Head of caudate nucleus (tissue), 42 donors: ENCODE measurements at regions not wholly inside any gene's neighbourhood (a gene's known extent, or its start where the extent isn't known, plus 50 kb on each side); places are given as distances from the start of the nearest gene placed in this dataset.

ENCODE experiments used
- DNase-seq, 42 donors: peaks; one replicate each; pipeline versions ENCODE4 v3.0.0 to v3.0.0-alpha.2; 2020 to 2021; ENCODE audit warnings: mixed read lengths in 7 of 42
- intact Hi-C: fragments of 100-400 bp; cut with DNase I; formaldehyde crosslinking; loops from one replicate; pipeline ENCODE4 v1.15.0; 2022

DNA sequence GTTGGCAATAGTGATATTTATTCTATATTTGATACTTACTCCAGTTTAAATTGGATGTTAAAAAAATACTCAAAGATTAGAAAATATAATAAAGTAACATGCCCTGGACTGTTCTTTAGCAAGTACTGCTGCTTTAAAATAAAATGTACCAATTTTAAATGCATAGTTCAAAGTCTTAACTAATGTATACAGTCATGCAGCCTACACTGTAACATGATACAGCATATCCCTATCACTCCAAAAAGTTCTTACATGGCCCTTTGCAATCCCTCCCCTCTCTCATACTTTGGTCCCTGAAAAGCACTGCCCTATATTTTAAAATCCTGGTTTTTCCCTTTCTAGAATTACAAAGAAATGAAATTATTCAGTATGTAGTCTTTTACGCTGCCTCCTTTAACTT is 726.6 kb downstream of the LTN1 start:
- intact Hi-C loops, result no loop called here
- no peak for DNase-seq

DNA sequence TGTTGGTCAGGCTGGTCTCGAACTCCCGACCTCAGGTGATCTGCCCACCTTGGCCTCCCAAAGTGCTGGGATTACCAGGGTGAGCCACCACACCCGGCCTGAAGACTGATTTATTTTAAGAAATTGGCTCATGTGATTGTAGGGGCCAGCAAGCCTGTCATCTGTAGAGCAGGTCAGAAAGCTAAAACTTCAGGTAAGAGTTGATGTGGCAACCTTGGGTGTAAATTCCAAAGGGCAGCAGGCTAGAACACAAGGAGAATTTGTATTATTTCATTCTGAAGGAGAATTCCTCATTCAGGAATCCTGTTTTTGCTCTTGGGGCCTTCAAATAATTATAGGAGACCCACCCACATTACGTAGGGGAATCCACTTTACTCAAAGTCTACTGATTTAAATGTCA is 728.7 kb downstream of the LTN1 start:
- intact Hi-C loops, result no loop called here
- no peak for DNase-seq

DNA sequence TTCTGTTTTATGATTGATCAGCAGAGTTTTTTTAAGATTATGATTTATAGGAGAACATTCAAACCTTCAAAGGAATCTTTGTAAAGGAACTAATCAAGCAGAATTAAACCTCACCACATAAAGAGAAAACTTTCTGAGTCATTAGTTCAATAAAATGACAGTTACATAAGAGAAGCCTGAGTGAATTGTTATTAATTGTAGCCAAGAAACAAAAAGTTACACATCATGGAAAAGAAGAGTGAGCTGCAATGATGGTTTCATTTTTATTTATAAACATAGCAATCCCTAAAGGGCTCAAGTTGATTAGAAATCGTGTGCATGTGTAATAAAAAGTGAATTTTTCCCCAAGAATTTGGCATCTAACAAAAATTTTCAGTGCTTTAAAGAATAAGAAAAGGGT is 731.4 kb downstream of the LTN1 start:
- DNase-seq, result no peak
- intact Hi-C loops, result no loop called here

DNA sequence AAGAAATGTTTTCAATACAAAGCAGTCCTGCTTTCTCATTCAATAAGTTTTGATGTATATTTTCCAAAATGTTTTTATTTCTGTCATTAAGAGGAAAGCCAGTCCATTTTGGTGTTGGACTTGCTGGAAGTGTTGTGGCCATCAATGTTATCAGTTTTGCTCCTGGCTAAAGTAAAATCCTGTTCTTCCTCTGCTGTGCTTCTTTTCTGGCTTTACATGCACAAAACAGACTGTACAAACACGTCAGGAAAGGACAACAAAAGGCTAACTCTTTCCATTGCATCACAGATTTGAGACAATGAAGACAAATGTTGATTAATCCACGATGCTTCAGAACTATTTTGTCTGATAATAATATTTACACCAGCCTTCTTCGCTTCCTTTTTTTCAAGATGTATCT is 735.4 kb downstream of the LTN1 start:
- intact Hi-C loops, result no loop called here

GRCh38 chr21:28256837-28257236 is 735.8 kb downstream of the LTN1 start:
- intact Hi-C loops, result no loop called here
- DNase-seq, result no peak

More for the DNA sequence above, 735.4 kb downstream of the LTN1 start:
- no peak for DNase-seq

DNA sequence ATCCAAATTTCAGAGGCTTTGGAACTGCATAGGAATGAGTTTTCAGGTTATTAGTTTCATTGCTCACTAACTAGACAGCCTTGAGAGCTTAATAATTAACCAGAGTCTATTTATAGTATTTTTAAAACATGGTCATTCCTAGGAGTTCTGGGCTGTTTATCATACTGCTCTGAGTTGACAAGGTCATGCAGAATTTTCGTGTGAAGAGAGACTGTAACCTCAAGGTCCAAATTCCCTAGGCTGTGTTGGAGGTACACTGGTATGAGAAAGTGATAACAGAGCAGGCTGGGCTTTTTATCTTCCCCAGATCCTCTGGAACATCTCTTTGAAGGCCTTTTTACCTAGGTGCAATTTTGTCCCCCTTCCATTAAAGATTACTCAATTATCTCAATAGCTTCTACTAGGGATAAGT is 736.3 kb downstream of the LTN1 start:
- intact Hi-C loops, result no loop called here
- DNase-seq, result no peak

- intact Hi-C loops, result no loop called here
- no peak for DNase-seq
These were observed 738.7 kb downstream of the LTN1 start for GRCh38 chr21:28253961-28254360.

GRCh38 chr21:28253338-28253737 is 739.3 kb downstream of the LTN1 start:
- intact Hi-C loops, result no loop called here
- no peak for DNase-seq

DNA sequence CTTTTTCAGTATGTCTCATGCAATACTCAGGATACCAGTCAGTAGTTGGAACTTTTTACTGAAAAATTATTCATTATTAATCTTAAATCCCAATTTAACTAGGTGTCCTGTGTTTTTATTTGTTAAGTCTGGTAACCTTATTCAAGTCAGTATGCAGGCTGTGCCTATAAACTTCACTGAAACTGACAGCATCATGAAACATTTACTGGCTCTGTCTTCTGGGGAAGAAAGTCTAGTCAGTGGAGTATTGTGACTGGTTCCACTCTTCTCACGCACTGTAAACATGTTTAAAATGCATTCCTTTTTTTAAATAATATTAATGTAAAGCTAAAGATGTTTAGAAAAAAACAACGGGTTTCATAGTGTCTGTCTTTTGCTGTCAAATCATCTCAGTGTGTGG is 739.7 kb downstream of the LTN1 start:
- intact Hi-C loops, result no loop called here
- no peak for DNase-seq

DNA sequence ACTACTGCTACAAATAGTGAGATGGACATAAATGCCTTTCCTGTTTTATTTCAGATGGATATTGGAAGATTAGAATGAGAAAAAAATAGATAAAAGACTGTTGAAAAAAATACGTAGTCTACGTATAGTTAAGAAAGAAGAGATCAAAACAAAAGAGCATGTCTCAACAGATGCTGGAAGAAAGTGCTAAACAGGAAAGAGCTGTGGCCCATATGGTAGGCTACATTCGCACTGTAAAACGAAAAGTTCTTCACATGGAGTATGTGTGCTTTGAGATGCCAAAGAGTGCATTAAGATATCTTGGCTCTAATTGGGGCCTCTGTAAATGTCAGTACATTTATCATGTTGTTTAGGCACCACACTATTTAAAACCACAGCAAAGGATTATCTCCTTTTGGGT is 741.7 kb downstream of the LTN1 start:
- DNase-seq, result no peak
- intact Hi-C loops, result no loop called here

DNA sequence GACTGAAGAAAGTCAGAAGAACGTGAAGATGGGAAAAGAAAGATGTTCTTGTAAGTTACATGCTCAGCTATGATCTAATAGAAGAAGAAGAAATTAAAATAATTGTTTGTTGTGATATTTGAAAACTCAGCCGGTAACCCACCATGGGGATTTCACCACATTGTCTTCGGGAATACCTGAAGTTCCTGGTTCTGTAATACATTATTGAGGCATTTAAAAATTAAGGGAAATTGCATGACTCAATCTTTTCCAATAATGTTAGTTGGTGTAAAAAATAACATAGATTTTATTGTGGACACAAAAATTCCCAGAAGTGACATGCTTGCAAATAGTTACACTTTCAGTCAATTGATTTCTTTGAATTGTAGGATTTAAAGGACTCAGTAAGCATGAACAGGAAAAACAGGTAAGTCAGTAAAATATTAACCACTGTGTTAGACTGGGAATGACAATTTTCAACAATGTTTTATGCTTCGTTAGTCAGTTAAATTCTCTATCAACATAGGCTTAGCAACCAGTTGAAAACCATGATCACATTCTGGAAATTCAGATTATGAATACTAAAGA is 745.1 kb downstream of the LTN1 start:
- no peak for DNase-seq

GRCh38 chr21:28240586-28240985 is 752.1 kb downstream of the LTN1 start:
- DNase-seq, result no peak
- intact Hi-C loops, result no loop called here

More for the DNA sequence above, 745.1 kb downstream of the LTN1 start:
- intact Hi-C loops, result no loop called here

DNA sequence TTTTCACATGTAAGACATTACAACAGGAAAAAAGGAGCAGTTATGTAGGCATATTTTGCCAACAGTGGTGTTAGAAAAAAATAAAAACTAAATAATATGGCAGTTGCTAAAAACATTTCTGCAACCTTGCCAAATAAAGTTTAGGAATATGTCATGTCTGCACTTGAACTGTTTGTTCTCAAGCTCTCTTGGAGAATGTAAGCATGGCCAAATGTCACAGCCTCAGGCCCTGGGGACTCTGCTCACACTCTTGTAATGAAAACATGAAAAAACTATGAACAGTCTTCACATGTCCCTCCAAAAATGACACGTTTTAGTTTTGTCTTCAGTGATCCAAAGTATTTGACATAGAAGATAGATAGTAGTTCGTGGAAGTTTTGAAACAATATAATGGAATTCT is 753.3 kb downstream of the LTN1 start:
- intact Hi-C loops, result no loop called here
- DNase-seq, result no peak

GRCh38 chr21:28237661-28238060 is 755.0 kb downstream of the LTN1 start:
- intact Hi-C loops, result no loop called here
- DNase-seq, result peak in 1 of 42 donors; percentile 14

DNA sequence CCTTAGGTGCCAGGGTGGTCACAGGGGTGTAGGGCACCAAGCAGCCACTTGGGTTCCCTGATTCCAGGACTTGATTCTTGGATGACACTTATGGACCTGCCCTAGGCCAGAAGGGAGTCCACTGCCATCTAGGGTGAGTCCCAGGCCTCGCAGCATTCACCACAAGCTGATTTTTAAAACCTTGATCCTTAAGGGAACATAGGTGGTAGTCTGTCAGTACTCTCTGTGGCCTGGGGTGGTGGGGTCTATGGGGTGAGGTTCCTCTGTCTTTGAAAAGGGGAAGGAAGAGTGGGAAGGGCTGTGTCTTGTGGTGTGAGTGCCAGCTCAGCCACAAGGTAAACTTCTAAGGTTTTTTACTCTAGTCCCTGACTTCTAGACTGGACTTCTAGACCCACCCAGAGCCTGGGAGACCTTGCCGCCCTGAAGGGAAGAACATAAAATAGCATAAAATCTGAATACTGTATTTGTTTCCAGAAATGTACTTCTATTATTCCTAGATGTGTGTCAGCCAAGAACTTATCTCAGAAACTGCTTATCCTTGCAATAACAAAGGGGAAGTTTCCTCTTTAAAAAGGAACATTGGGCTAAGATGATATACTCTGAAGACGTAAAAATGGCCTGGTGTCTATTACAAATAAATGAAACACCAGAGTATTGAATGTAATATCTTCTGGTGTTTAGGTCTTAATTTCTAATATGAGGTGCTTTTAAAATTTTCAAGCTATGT is 757.3 kb downstream of the LTN1 start:
- intact Hi-C loops, result no loop called here
- peak in 5 of 42 donors; percentile 4 to 22 (median 11) for DNase-seq

- DNase-seq, result no peak
- intact Hi-C loops, result no loop called here
These were observed 758.4 kb downstream of the LTN1 start for GRCh38 chr21:28234326-28234725.

DNA sequence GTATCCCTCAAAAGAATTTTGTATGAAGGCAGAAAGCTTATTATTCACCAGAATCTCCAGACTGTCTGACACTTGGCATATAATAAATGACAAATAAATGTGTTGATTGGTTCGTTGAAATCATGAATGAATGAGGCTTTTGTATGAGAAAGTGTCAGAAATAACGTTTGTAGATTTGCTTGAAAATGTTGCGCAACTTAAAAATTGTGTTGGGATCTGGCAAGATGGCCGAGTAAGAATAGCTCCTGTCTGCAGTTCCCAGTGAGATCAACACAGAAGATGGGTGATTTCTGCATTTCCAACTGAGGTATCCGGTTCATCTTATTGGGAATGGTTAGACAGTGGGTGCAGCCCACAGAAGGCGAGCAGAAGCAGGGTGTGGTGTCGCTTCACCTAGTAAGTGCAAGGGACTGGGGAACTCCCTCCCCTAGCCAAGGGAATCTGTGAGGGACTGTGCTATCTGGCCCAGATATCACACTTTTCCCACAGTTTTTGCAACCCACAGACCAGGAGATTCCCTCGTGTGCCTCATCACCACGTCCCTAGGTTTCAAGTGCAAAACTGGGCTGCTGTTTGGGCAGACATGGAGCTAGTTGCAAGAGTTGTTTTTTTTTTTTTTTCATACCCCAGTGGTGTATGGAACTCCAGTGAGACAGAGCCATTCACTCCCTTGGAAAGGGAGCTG is 759.0 kb downstream of the LTN1 start:
- no peak for DNase-seq
- intact Hi-C loops, result no loop called here

DNA sequence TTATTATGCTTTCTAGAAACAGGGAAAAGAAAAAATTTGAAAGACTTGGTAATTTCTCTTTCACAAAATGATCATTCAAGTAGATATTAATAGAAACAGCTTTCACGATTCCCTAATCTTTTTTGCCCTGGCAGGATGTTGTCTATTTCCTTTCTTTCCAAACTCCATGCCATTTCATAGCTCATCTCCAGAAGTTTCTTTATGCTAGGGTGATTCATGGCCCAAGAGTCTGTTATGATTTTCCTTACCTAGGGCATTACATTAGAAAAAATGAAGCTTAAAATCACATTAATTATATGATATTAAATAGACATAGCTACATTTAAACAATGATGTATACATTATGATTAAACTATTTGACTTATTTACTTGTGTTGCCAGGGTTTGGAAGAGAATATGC is 762.1 kb downstream of the LTN1 start:
- DNase-seq, result no peak
- intact Hi-C loops, result no loop called here

DNA sequence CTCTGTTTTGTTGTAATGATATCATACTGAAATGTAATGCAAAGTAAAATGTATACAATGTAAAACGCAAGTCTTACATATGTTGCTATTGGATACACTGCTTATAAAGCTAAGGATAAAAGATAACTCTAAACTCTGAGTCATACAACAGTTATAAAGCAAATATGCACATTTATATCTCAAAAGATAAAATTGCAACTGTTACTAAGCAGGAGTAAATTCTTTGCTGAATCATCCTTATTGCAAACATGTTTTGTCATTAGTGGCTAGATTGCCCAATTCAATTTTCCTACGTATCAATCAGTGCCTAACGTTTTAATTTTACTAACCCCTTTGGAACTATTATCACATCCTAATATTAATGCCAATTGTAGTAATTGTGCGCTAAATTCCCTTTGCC is 762.9 kb downstream of the LTN1 start:
- intact Hi-C loops, result no loop called here
- no peak for DNase-seq

GRCh38 chr21:28228636-28228995 is 764.1 kb downstream of the LTN1 start:
- DNase-seq, result no peak
- intact Hi-C loops, result no loop called here
